ENCODE measurements at regions not wholly inside any gene's neighbourhood (a gene's known extent, or its start where the extent isn't known, plus 50 kb on each side); places are given as distances from the start of the nearest gene placed in this dataset.
"Not testable (repeated sequence)": the region's sequence is repeated elsewhere in the genome, so short reads cannot be mapped to it uniquely, and the experiment has no call there.

GRCh38 chr5:97234380-97234779, 51.3 kb upstream of the RIOK2 start:
- DNase-seq (ENCODE audit: low spot score in 2 of 2); H3K27me3 Mint-ChIP-seq; H3K36me3 Mint-ChIP-seq; H3K9me3 Mint-ChIP-seq; H3K4me3 Mint-ChIP-seq; H3K4me1 Mint-ChIP-seq; ATAC-seq (ENCODE audit: low read depth); H3K27ac Mint-ChIP-seq: not testable (repeated sequence)

DNA sequence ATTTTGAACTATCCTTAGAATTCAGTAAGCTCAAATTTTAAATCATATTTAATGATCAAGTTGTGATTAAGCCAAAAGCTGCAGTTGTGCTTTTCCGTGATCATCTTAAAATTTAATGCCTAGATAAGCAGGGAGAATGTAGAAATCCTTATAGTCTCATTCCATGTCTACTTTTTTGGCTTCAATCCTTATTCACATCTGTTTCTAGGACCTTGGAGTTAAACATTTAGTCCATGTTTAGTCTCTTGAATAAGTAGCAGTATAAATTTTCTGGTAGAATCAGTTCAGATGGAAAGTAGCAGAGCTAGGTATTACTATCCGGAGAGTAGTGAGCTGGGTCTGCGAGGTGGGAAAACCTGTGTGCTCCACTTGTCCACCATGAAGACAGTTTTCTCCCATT, 59.3 kb upstream of the RIOK2 start:
- Mint-ChIP-seq H3K27ac (no peak overlapping the region), H3K4me3 (no peak overlapping the region), H3K36me3 (peaks cover 1% of the 10 kb centered on the region), H3K9me3 (peaks cover 2% of the 10 kb centered on the region), H3K4me1 (no peaks in the 10 kb centered on the region), H3K27me3 (peaks cover 5% of the 10 kb centered on the region)
- no peak for DNase-seq (ENCODE audit: low spot score in 2 of 2)
- no peak for ATAC-seq (ENCODE audit: low read depth)

- DNase-seq (ENCODE audit: low spot score in 2 of 2) (no peak), ATAC-seq (ENCODE audit: low read depth) (no peak)
- peaks cover 2% of the 10 kb centered on the region for H3K9me3 Mint-ChIP-seq
- peaks cover 1% of the 10 kb centered on the region for H3K36me3 Mint-ChIP-seq
- no peaks in the 10 kb centered on the region for H3K4me1 Mint-ChIP-seq
- no peak overlapping the region for H3K27ac Mint-ChIP-seq
- peaks cover 5% of the 10 kb centered on the region for H3K27me3 Mint-ChIP-seq
- H3K4me3 Mint-ChIP-seq, result no peak overlapping the region
Measured at GRCh38 chr5:97243353-97243752, 60.3 kb upstream of the RIOK2 start.

DNA sequence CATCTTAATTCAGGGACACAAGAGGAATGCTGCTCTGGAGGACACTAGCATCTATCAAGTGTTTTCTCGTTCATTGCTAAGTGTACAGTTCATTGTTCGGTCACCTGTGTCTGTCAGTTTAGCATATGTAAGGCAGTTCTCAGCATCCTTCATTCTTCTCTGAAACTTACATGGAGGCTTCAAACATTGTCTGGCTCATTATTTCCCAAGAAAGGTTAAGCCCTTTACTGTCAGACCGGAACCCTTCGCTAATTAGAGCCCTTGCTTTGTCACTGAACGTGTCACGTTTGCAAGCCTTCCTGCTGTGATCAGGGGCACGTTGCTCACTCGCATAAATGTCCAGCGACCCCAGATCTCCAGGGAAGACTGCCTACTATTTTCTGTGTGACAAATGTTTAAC, 62.3 kb upstream of the RIOK2 start:
- Mint-ChIP-seq H3K4me1 (peaks cover 3% of the 10 kb centered on the region), H3K36me3 (peaks cover 3% of the 10 kb centered on the region), H3K27ac (no peak overlapping the region), H3K9me3 (peaks cover 6% of the 10 kb centered on the region), H3K27me3 (peaks cover 10% of the 10 kb centered on the region), H3K4me3 (no peak overlapping the region)
- DNase-seq (ENCODE audit: low spot score in 2 of 2), result no peak
- ATAC-seq (ENCODE audit: low read depth), result no peak

DNA sequence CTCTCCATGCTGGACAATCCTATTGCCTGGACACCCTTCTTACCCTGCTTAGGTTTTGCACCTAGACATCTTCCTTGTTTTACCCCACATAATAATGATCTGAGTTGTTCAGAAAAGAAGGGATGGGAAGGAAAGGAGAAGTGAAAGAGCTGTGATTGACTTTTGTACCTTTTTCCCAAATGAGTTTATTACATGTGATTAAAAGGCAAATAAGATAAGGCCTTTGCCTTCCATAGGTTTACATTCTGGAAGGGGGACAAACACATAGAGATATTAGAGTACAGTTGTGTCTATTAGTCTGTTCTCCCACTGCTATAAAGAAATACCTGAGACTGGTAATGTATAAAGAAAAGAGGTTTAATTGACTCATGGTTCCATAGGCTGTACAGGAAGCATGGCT, 67.1 kb upstream of the RIOK2 start:
- Mint-ChIP-seq H3K27ac (no peak overlapping the region), H3K4me3 (no peak overlapping the region), H3K27me3 (peaks cover 6% of the 10 kb centered on the region)

GRCh38 chr5:97266076-97266475, 83.0 kb upstream of the RIOK2 start:
- H3K27me3 Mint-ChIP-seq, result no peaks in the 10 kb centered on the region
- H3K4me3 Mint-ChIP-seq, result no peak overlapping the region
- H3K9me3 Mint-ChIP-seq, result peaks cover 1% of the 10 kb centered on the region
- DNase-seq (ENCODE audit: low spot score in 2 of 2) (no peak), ATAC-seq (ENCODE audit: low read depth) (no peak)
- no peaks in the 10 kb centered on the region for H3K36me3 Mint-ChIP-seq
- H3K27ac Mint-ChIP-seq, result no peak overlapping the region
- no peaks in the 10 kb centered on the region for H3K4me1 Mint-ChIP-seq

More for the DNA sequence above, 67.1 kb upstream of the RIOK2 start:
- H3K9me3 Mint-ChIP-seq, result peaks cover 6% of the 10 kb centered on the region
- H3K4me1 Mint-ChIP-seq, result peaks cover 3% of the 10 kb centered on the region
- H3K36me3 Mint-ChIP-seq, result peaks cover 2% of the 10 kb centered on the region
- ATAC-seq (ENCODE audit: low read depth), result no peak
- no peak for DNase-seq (ENCODE audit: low spot score in 2 of 2)

GRCh38 chr5:97266576-97266975, 83.5 kb upstream of the RIOK2 start:
- no peak overlapping the region for H3K4me3 Mint-ChIP-seq

DNA sequence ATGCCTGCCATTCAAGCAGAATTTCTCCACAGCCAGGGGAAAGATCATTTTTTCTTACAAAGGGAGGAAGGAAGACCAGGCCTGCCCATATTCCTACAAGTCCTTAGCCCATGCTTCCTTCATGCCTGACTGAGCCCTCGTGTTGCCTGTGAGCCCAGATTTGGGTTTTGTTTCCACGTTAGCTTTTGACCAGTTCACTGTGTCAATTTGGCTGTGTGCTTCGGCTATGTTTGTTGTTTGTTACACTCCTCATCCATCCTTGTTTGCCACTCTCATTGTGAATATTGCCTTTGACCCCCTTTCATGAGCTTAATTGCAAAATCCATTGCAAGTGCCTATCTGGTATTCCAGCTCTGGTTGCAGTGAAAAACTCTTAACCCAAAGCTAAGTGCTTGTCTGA, 84.7 kb upstream of the RIOK2 start:
- Mint-ChIP-seq H3K27me3 (no peaks in the 10 kb centered on the region), H3K27ac (no peak overlapping the region), H3K4me3 (no peak overlapping the region), H3K36me3 (peaks cover 2% of the 10 kb centered on the region), H3K4me1 (no peaks in the 10 kb centered on the region), H3K9me3 (peaks cover 10% of the 10 kb centered on the region)
- ATAC-seq (ENCODE audit: low read depth) (no peak), DNase-seq (ENCODE audit: low spot score in 2 of 2) (no peak)

More at GRCh38 chr5:97266576-97266975, 83.5 kb upstream of the RIOK2 start:
- DNase-seq (ENCODE audit: low spot score in 2 of 2) (no peak), ATAC-seq (ENCODE audit: low read depth) (no peak)
- H3K27ac Mint-ChIP-seq, result no peak overlapping the region
- no peaks in the 10 kb centered on the region for H3K27me3 Mint-ChIP-seq
- H3K4me1 Mint-ChIP-seq, result no peaks in the 10 kb centered on the region
- peaks cover under 1% of the 10 kb centered on the region for H3K36me3 Mint-ChIP-seq
- peaks cover 6% of the 10 kb centered on the region for H3K9me3 Mint-ChIP-seq

DNA sequence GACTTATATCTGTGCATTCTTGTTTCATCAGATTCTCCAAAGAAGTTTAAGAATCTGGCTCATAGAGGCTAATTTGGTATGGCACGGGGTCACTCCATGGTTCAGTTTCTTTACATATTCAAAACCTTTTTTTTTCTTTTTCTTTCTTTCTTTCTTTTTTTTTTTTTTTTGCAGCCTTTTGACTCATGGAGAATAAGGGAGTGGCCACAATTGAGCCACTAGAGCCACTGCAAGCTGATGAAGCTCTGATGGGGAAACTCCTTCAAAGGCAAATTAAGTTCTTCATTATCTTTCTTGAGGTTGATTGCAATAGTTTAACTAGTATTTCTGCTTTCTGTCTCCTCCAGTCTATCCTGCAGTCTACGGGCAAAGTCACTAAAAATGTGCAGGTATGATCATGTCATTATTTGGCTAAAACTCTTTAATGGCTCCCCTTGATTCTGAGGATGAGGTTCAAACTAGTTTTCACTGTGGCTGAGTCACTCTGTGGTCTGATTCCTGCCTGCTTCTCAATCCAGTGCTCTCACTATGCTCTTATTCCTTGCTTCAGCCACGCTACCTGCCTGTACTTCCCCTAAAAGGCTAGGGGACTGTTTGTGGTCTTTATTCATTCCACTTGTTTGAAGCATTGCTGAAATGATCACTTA, 93.5 kb upstream of the RIOK2 start:
- ATAC-seq (ENCODE audit: low read depth), result no peak
- Mint-ChIP-seq H3K4me3 (no peak overlapping the region), H3K36me3 (peaks cover 5% of the 10 kb centered on the region), H3K27ac (no peak overlapping the region), H3K4me1 (no peaks in the 10 kb centered on the region), H3K27me3 (peaks cover 2% of the 10 kb centered on the region), H3K9me3 (peaks cover 17% of the 10 kb centered on the region)
- no peak for DNase-seq (ENCODE audit: low spot score in 2 of 2)

GRCh38 chr5:97281257-97281656, 98.2 kb upstream of the RIOK2 start:
- ATAC-seq (ENCODE audit: low read depth), result no peak
- H3K27me3 Mint-ChIP-seq, result peaks cover 2% of the 10 kb centered on the region
- no peak for DNase-seq (ENCODE audit: low spot score in 2 of 2)
- H3K4me3 Mint-ChIP-seq, result no peak overlapping the region
- peaks cover 2% of the 10 kb centered on the region for H3K36me3 Mint-ChIP-seq
- no peak overlapping the region for H3K27ac Mint-ChIP-seq
- no peaks in the 10 kb centered on the region for H3K4me1 Mint-ChIP-seq
- peaks cover 14% of the 10 kb centered on the region for H3K9me3 Mint-ChIP-seq

GRCh38 chr5:97297063-97297703, 114.1 kb upstream of the RIOK2 start:
- no peak overlapping the region for H3K27ac Mint-ChIP-seq
- peaks cover 3% of the 10 kb centered on the region for H3K27me3 Mint-ChIP-seq
- H3K36me3 Mint-ChIP-seq, result no peaks in the 10 kb centered on the region
- no peak overlapping the region for H3K4me3 Mint-ChIP-seq
- DNase-seq (ENCODE audit: low spot score in 2 of 2), result no peak
- peak; percentile 24 for ATAC-seq (ENCODE audit: low read depth)
- H3K9me3 Mint-ChIP-seq, result peaks cover 2% of the 10 kb centered on the region
- no peaks in the 10 kb centered on the region for H3K4me1 Mint-ChIP-seq

- no peak overlapping the region for H3K27ac Mint-ChIP-seq
- no peak for ATAC-seq (ENCODE audit: low read depth)
- no peak for DNase-seq (ENCODE audit: low spot score in 2 of 2)
- H3K4me3 Mint-ChIP-seq, result no peak overlapping the region
- no peaks in the 10 kb centered on the region for H3K36me3 Mint-ChIP-seq
- H3K27me3 Mint-ChIP-seq, result peaks cover 3% of the 10 kb centered on the region
- H3K9me3 Mint-ChIP-seq, result peaks cover 2% of the 10 kb centered on the region
- no peaks in the 10 kb centered on the region for H3K4me1 Mint-ChIP-seq
Measured at GRCh38 chr5:97297704-97298091, 114.7 kb upstream of the RIOK2 start.

- DNase-seq (ENCODE audit: low spot score in 2 of 2), result not testable (repeated sequence)
Measured at GRCh38 chr5:97301181-97301580, 118.1 kb upstream of the RIOK2 start.

DNA sequence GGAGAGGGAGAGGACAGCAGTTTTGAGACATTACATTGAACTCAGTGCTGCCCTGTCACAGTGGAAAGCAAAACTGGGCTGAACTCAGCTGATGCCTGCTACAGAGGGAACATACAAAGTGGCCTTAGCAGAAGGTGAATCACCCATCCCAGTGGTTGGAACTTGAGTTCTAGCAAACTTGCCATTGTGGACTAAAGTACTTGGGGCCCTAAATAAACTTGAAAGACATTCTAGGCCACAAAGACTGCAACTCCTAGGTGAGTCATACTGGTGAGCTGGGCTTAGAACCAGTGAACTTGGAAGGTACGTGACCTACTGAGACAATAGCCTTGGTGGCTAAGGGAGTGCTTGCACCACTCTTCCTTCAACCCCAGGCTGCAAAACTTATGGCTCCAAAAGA, 155.7 kb upstream of the RIOK2 start:
- no peaks in the 10 kb centered on the region for H3K27me3 Mint-ChIP-seq
- DNase-seq (ENCODE audit: low spot score in 2 of 2), result no peak
- no peak overlapping the region for H3K27ac Mint-ChIP-seq
- peaks cover 10% of the 10 kb centered on the region for H3K9me3 Mint-ChIP-seq
- no peak overlapping the region for H3K4me3 Mint-ChIP-seq
- H3K36me3 Mint-ChIP-seq, result no peaks in the 10 kb centered on the region
- H3K4me1 Mint-ChIP-seq, result no peaks in the 10 kb centered on the region
- no peak for ATAC-seq (ENCODE audit: low read depth)

More at GRCh38 chr5:97301181-97301580, 118.1 kb upstream of the RIOK2 start:
- H3K27ac Mint-ChIP-seq; H3K27me3 Mint-ChIP-seq; H3K4me3 Mint-ChIP-seq; H3K9me3 Mint-ChIP-seq; ATAC-seq (ENCODE audit: low read depth); H3K36me3 Mint-ChIP-seq; H3K4me1 Mint-ChIP-seq: not testable (repeated sequence)

- ATAC-seq (ENCODE audit: low read depth) (peak; percentile 74), DNase-seq (ENCODE audit: low spot score in 2 of 2) (no peak)
- peaks cover 7% of the 10 kb centered on the region for H3K36me3 Mint-ChIP-seq
- peaks cover 2% of the 10 kb centered on the region for H3K27me3 Mint-ChIP-seq
- peaks cover 3% of the 10 kb centered on the region for H3K4me1 Mint-ChIP-seq
- peaks cover 24% of the 10 kb centered on the region for H3K9me3 Mint-ChIP-seq
- H3K27ac Mint-ChIP-seq, result no peak overlapping the region
- no peak overlapping the region for H3K4me3 Mint-ChIP-seq
Measured at GRCh38 chr5:97355775-97356174, 172.7 kb upstream of the RIOK2 start.

Data from memory B cell (primary cell).